Astrocyte (in vitro differentiated cells and primary cell): ENCODE measurements at regions not wholly inside any gene's neighbourhood (a gene's known extent, or its start where the extent isn't known, plus 50 kb on each side); places are given as distances from the start of the nearest gene placed in this dataset.
"Not testable (repeated sequence)": the region's sequence is repeated elsewhere in the genome, so short reads cannot be mapped to it uniquely, and the experiment has no call there.

Experiments used
- EZH2 ChIP-seq: IDR thresholded peaks from 2 replicates; pipeline ENCODE4 v1.6.1; 2012; ENCODE audit warnings: mild to moderate bottlenecking, low read length, inconsistent platforms; ENCODE audit not compliant: insufficient read depth
- TF ChIP-seq, protein P1 (sequence below): IDR thresholded peaks from 2 replicates; pipeline ENCODE4 v1.5.1; 2011; ENCODE audit warnings: low read depth, mild to moderate bottlenecking, inconsistent platforms, low read length, moderate library complexity; ENCODE audit not compliant: insufficient read depth

GRCh38 chr2:94577160-94577559 is 294.1 kb upstream of the TEKT4 start:
- TF ChIP-seq, protein P1, sequence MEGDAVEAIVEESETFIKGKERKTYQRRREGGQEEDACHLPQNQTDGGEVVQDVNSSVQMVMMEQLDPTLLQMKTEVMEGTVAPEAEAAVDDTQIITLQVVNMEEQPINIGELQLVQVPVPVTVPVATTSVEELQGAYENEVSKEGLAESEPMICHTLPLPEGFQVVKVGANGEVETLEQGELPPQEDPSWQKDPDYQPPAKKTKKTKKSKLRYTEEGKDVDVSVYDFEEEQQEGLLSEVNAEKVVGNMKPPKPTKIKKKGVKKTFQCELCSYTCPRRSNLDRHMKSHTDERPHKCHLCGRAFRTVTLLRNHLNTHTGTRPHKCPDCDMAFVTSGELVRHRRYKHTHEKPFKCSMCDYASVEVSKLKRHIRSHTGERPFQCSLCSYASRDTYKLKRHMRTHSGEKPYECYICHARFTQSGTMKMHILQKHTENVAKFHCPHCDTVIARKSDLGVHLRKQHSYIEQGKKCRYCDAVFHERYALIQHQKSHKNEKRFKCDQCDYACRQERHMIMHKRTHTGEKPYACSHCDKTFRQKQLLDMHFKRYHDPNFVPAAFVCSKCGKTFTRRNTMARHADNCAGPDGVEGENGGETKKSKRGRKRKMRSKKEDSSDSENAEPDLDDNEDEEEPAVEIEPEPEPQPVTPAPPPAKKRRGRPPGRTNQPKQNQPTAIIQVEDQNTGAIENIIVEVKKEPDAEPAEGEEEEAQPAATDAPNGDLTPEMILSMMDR, result not testable (repeated sequence)
- TF ChIP-seq EZH2, result not testable (repeated sequence)
